H1 (cell line): ENCODE measurements at regions not wholly inside any gene's neighbourhood (a gene's known extent, or its start where the extent isn't known, plus 50 kb on each side); places are given as distances from the start of the nearest gene placed in this dataset.

Experiments used
- CHD2 ChIP-seq: IDR thresholded peaks from 2 replicates; pipeline ENCODE4 v1.6.1; 2012; ENCODE audit warnings: low read length, improper control_type of control experiment
- GABPA ChIP-seq: IDR thresholded peaks from 2 replicates; pipeline ENCODE4 v1.6.1; 2011; ENCODE audit warnings: mild to moderate bottlenecking, low read length, moderate library complexity, borderline replicate concordance; ENCODE audit not compliant: insufficient read depth
- JUN ChIP-seq: IDR thresholded peaks from 2 replicates; pipeline ENCODE4 v1.6.1; 2011; ENCODE audit warnings: low read depth, mild to moderate bottlenecking, improper control_type of control experiment, low read length
- KDM1A ChIP-seq: fragments of 200-600, 300-600 bp; sonication (generic); IDR thresholded peaks from 2 replicates; pipeline ENCODE4 v1.7.1; 2016; ENCODE audit warnings: mild to moderate bottlenecking, low read length, borderline replicate concordance
- NRF1 ChIP-seq: IDR thresholded peaks from 2 replicates; pipeline ENCODE4 v1.6.1; 2011; ENCODE audit warnings: mild to moderate bottlenecking, low read depth, low read length, improper control_type of control experiment
- POLR2A ChIP-seq, 2 experiments: IDR thresholded peaks; 1 replicate in 1 of 2; 2 replicates in 1 of 2; pipeline ENCODE4 v1.6.1; 2011; ENCODE audit warnings: low read depth in 2 of 2, low read length in 2 of 2, mild to moderate bottlenecking in 2 of 2; ENCODE audit errors: control extremely low read depth in 1 of 2
- POLR2AphosphoS5 ChIP-seq: IDR thresholded peaks from 2 replicates; pipeline ENCODE4 v1.6.1; 2011; ENCODE audit warnings: low read depth, low read length
- RFX5 ChIP-seq: IDR thresholded peaks from 2 replicates; pipeline ENCODE4 v1.6.1; 2011; ENCODE audit warnings: low read depth, low read length, improper control_type of control experiment, borderline replicate concordance
- RXRA ChIP-seq: IDR thresholded peaks from 2 replicates; pipeline ENCODE4 v1.6.1; 2011; ENCODE audit warnings: low read depth, mild to moderate bottlenecking, low read length, moderate library complexity; ENCODE audit not compliant: insufficient read depth
- SP2 ChIP-seq: IDR thresholded peaks from 2 replicates; pipeline ENCODE4 v1.6.1; 2012; ENCODE audit warnings: mild to moderate bottlenecking, low read length, inconsistent platforms
- YY1 ChIP-seq: IDR thresholded peaks from 2 replicates; pipeline ENCODE4 v1.6.1; 2011; ENCODE audit warnings: low read depth, mild to moderate bottlenecking, low read length
- TF ChIP-seq, protein P1 (sequence below), 3 experiments: IDR thresholded peaks; 1 replicate in 2 of 3; 2 replicates in 1 of 3; pipeline versions ENCODE4 v1.5.1 to v1.6.1; 2011; ENCODE audit warnings: low read length in 3 of 3, mild to moderate bottlenecking in 3 of 3, inconsistent platforms in 2 of 3, low read depth in 1 of 3, moderate library complexity in 1 of 3; ENCODE audit not compliant: insufficient read depth in 1 of 3; ENCODE audit errors: control extremely low read depth in 1 of 3
- TF ChIP-seq, protein P2 (sequence below): IDR thresholded peaks from 2 replicates; pipeline ENCODE4 v1.6.1; 2011; ENCODE audit warnings: low read length, improper control_type of control experiment
- TF ChIP-seq, protein P3 (sequence below): IDR thresholded peaks from 2 replicates; pipeline ENCODE4 v1.6.1; 2012; ENCODE audit warnings: inconsistent platforms

DNA sequence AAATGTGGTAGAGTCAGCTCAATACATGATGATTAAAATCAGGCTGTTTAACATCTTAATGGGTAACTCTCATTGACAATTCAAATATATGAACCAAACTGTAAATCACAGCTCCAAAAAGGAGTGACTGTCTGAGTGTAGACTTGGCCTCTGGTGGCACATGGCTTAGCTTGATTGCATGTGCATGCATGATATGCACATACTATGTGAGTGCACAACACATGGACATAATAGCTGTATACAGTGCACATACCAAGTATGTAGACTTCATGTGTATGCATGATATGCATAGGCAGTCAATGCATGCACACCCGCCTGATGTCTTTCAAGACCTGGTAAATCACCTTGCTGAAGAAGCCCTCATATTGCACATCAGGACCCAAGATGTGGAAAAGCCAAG is 252.0 kb upstream of the SOX11 start:
- TF ChIP-seq JUN (no peak), RFX5 (no peak), POLR2A (IDR thresholded peaks at IDR 0.05; ENCODE audit: control extremely low read depth in 1 of 2, low read depth in 2 of 2, low read length in 2 of 2) (no peak), POLR2AphosphoS5 (no peak), SP2 (no peak), KDM1A (no peak), YY1 (no peak), GABPA (no peak), NRF1 (no peak), RXRA (no peak), CHD2 (no peak)
- TF ChIP-seq, protein P1, sequence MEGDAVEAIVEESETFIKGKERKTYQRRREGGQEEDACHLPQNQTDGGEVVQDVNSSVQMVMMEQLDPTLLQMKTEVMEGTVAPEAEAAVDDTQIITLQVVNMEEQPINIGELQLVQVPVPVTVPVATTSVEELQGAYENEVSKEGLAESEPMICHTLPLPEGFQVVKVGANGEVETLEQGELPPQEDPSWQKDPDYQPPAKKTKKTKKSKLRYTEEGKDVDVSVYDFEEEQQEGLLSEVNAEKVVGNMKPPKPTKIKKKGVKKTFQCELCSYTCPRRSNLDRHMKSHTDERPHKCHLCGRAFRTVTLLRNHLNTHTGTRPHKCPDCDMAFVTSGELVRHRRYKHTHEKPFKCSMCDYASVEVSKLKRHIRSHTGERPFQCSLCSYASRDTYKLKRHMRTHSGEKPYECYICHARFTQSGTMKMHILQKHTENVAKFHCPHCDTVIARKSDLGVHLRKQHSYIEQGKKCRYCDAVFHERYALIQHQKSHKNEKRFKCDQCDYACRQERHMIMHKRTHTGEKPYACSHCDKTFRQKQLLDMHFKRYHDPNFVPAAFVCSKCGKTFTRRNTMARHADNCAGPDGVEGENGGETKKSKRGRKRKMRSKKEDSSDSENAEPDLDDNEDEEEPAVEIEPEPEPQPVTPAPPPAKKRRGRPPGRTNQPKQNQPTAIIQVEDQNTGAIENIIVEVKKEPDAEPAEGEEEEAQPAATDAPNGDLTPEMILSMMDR (IDR thresholded peaks at IDR 0.05; ENCODE audit: control extremely low read depth in 1 of 3, insufficient read depth in 1 of 3, low read depth in 1 of 3, low read length in 3 of 3), result no peak
- TF ChIP-seq, protein P2, sequence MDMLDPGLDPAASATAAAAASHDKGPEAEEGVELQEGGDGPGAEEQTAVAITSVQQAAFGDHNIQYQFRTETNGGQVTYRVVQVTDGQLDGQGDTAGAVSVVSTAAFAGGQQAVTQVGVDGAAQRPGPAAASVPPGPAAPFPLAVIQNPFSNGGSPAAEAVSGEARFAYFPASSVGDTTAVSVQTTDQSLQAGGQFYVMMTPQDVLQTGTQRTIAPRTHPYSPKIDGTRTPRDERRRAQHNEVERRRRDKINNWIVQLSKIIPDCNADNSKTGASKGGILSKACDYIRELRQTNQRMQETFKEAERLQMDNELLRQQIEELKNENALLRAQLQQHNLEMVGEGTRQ, result no peak
- TF ChIP-seq, protein P3, sequence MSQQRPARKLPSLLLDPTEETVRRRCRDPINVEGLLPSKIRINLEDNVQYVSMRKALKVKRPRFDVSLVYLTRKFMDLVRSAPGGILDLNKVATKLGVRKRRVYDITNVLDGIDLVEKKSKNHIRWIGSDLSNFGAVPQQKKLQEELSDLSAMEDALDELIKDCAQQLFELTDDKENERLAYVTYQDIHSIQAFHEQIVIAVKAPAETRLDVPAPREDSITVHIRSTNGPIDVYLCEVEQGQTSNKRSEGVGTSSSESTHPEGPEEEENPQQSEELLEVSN, result no peak
